GM04503 (cell line): ENCODE measurements at regions not wholly inside any gene's neighbourhood (a gene's known extent, or its start where the extent isn't known, plus 50 kb on each side); places are given as distances from the start of the nearest gene placed in this dataset.

Experiments used
- DNase-seq: peaks from one replicate; pipeline ENCODE4 v3.0.0-alpha.2; 2012; ENCODE audit warnings: low read depth

DNA sequence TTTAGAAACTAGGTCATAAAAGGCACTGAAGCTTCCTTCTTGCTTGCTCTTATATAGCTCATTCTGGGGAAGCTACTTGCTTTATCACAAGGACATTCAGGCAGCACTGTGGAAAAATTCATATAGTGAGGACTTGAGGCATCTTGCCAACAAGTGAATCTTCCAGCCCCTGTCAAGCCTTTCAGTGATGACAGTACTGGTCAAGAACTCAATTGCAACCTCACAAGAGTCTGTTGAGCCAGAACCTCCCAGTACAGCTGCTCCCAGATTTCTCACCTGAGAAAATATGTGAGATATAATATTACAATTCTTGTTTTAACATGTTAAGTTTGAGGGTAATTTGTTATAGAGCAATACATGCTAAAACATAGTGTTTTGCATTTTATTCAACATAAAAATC, 2011.0 kb upstream of the NUDT12 start:
- no peak for DNase-seq

DNA sequence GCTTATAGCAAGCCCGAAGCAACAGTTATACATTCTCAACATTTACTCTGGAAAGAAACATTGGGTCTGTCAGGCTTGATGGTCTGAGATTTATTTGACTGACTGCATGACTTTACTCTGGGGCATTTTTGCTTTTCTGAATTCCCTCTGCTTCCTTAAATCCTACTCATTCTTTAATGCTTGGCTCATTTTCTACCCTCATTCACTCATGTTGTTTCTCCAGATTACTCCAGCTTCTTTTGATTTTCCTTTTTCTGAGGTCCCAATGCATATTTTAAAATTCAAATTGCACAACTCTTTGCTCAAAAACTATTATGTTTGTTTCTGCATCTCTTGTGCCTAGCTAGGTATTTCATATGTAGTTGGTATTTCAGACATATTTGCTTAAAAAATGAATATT, 2002.9 kb upstream of the NUDT12 start:
- DNase-seq, result no peak

DNA sequence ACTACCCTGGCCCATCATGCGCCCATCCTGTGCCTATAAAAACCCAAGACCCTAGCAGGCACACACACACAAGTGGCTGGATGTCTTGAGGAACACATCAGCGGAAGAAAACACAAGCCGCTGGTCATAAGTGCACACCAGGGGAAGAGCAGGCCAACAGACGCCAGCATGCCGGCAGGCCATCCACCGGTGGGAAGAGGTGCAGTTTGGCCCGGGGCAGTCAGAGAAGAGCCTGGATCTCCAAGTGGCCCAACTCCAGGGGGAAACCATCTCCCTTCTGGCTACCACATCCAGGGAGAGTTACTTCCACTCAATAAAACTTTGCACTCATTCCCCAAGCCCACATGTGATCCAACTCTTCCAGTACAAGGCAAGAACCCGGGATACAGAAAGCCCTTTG, 2001.3 kb upstream of the NUDT12 start:
- DNase-seq, result no peak

DNA sequence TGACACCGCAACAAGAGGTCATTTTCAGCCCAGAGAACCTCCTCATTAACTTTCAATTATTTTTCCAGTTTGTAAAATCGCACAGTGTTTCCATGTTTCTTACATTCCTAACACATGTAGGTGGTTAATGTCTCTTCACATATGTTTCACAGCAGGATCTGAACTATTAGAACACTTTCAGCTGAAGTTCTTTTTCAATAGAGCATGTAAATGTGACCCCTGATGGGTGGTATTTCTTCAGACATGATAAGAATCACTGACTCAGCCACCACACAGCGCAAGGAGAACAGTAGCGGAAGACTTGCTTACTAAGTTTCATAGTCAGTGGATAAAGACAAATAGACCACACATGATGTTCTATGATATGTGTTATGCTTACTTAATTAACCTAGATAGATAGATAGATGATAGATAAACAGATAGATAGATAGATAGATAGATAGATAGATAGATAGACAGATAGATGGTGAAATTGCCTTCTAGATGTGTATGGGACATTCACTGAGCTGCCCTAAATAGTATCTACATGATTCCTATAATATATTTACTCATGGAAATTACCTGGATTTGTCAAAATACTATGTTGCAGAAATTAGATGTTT, 1992.1 kb upstream of the NUDT12 start:
- no peak for DNase-seq

DNA sequence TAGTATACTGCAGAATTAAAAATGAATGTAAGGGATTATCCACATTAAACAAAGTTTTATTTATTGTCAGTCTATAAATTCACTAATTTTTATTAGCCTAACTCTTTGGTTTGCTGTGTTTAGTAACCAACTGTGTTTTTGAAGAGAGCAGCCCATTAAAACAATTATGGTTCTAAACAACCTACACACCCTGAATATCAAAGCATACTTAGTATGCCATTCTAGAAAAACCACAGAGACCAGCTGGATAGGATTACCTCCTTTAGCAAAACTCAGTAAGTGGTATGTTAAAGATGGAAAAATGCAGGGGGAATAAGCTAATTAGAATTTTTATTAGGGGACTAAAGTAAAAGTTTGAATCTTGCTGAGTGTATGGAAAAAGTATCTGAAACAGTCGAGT, 1981.7 kb upstream of the NUDT12 start:
- DNase-seq, result no peak

DNA sequence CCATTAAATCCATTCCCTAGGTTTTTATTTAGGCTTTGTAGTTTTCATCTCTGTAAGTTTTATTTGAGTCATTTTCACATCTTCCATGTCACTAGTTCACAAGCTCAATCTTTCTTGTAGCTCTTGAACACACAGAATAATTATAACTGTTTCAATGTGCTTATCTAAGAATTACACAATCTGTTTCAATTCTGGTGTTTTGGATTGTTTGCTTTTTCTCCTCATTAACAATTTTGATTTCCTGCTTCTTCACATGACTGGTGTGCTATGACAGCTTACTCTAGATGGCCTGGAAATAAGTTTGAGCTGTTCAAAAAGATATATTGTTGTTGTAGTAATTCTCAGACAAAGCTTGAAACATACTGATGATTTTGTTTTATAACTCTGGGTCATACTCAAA, 1974.1 kb upstream of the NUDT12 start:
- no peak for DNase-seq

DNA sequence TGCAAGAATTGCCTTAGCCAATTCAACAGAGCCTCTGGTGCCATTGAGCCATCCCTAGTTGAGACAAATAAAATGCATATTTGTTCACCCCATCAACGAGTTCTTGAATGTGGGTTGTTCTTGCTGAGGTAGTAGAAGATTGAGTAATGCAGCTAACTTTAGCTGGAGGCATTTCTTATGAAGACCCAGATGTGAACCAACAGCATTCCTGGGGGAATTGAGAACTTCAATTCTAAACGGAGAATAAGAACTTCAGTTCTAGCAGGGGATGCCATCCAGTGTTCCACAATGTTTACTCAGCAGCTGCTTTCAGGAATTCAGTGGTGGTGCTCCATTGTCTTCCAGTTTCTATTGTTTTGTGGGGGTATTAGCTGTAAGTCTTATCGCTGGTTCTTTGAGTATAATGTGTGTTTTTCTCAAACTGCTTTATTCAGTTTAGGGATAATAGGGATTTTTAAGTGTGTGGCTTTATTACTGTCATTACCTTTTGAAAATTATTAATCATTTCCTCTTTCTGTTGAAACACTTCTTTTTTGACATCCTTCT, 1968.2 kb upstream of the NUDT12 start:
- DNase-seq, result no peak

DNA sequence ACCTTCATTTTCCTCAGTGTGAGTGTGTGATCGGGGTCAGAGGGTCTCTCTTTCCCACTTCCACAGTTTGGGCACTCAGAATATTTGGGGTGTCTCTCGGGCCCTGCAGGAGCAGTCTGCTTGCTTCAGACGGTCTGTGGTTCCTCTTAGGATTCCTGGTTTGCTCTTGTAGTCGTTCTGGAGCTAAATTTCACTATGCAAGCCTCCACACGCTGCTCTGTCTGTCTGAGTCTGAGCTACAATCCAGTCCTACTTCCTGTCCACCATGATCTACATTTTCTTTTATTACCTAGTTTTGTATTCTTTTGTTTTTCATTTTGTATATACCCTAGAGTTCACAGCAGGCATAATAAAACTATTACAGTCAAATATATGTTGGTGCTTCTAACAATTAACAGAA, 1967.3 kb upstream of the NUDT12 start:
- DNase-seq, result no peak

DNA sequence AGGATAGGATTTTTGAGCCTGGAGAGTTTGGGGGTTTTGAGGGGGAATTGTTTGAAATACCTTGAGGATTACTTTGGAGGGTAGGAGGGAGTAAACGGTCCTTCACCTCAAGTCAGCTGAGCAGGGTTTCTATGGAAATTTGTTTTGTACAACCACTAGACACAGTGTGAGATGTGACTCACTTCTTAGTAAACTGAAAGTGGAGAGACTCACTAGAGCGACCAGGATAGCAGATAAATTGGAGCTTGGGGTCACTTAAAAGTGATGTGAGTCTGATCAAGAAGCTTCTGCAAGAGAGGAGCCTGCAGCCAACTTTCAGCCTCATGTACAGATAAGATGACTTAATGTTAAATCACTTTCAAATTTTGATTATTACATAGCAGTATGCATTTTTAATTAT, 1945.9 kb upstream of the NUDT12 start:
- DNase-seq, result no peak

DNA sequence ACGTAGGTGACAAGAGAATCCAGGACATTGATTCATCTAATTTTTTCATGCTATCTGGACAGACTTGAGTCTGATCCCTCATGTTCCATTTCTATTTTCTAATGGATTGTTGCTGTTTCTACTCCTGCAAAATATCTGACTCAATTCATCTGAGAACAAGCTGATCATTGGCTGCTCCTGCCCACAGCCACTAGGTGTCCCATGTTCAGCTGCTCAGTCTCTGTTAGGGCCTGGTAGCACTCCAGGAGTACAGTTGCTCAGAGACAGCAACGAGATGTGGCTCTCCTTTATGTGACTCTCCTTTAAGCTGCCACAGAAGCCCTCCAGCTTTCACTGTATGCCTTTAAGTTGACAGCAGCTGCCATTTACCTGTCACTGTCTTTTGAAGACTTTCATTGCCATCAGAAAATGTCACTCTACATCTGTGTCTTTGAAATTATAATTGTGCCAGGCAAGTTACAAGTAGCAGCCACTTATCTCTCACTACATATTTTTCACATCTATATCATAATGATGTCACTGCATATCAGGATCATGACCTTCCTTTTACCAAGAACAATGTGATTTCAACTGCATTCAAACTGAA, 1944.2 kb upstream of the NUDT12 start:
- DNase-seq, result no peak

DNA sequence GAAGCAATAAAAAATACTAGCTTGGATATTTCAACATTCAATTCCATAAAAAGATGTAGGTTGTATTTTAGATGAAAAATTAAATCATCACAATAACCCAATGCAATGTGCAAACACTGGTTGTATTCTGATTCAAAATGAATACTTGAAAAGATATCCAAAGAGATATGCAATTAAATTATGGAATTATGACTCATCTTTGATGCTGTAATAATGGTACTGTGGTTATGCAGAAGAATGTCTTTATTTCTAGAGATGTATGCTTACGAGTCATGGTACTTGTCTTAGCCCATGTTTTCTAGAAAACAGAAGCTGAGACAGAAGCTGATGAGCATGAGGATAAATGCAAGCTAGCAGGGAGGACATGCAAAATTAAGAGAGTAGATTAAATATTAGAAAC, 1941.4 kb upstream of the NUDT12 start:
- no peak for DNase-seq

DNA sequence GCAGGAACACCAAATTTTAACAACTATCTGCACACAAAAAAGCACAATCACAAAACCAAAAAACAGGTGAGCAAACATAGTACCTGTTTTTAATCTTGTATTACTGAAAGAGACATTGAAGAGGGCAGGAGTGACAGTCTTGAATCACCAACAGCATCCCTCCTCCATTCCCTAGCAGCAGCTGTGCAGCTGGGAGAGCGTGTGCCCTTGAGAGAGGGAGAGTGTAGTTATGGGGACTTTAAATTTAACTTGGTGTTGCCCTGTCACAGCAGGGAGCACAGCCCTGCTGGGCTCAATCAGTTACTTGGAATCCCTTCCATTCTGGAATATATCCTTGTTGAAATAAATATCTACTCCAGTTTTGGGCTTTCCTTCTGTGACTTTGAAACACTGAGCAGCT, 1938.7 kb upstream of the NUDT12 start:
- DNase-seq, result no peak

DNA sequence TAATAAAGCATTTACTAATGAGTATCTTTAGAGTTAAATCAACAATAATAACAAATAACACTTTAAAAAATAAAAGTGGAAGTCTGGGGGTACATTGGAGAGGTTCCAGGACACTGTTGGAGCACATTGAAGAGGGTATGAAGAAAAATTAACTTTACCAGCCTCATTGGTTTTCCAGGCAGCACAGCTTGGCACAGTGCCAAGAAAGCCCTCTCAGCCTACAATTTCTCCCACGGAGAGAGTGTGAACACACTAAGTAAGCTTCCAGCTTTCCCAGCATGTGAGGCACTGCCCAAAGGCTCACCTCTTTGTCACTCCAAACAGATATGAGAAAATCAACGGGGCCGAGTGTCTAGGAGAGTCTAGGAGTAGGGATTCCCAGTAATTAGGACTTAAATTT, 1912.8 kb upstream of the NUDT12 start:
- no peak for DNase-seq

DNA sequence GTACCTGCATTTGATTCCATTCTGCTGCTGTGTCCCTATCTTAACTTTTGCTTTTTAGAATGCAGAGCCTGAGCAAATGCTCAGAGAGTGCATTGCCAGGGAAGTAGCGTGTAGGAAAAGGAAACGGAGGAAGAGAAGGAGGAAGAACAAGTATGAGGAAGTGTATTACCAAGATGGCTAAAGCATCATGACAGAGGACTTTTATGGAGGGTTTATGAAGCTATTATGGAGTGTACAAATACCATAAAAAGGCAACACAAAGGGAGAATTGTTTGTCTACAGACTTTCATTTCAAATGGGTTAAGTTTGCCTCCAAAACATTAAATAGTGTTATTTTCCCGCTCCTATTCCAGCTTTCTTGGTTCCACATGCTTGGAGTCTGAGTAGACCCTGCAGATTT, 1899.8 kb upstream of the NUDT12 start:
- no peak for DNase-seq

DNA sequence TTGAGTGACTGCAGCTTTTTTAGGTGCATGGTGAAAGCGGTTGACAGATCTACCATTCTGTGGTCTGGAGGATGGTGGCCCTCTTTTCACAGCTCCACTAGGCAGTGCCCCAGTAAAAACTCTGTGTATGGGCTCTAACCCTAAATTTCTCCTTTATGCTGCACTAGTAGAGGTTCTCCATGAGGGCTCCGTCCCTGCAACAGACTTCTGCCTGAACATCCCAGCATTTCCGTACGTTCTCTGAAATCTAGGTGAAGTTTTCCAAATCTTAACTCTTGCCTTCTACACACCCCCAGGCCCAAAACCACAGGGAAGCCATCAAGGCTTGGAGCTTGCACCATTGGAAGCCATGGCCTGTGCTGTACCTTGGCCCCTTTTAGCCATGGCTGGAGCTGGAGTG, 1898.1 kb upstream of the NUDT12 start:
- no peak for DNase-seq

DNA sequence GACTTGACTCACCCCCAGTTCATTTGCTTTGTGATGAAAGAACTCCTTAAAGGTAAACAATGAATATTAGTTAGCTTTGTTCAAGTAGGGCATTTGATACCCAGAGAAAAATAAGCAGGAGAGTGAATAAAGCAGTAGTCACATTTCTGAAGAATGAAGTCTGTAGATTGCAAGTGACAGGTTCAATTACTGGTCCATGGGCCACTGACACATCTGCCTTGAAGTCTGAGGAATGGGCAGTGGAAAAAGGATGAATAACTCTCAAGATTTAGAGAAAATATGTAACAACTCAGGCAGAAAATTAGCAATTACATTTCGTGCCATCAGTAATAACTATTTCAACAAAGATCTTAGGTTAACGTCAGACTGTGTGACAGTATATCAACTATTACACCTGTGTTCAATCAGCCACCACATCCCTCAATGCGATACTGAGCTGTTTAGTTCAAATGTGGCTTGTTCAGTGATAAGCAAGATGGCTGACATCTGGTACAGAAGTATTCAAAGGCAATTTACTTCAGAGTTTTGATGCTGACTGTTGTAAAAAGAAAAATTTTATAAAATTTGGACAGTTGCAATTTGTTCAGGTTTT, 1890.7 kb upstream of the NUDT12 start:
- DNase-seq, result no peak

DNA sequence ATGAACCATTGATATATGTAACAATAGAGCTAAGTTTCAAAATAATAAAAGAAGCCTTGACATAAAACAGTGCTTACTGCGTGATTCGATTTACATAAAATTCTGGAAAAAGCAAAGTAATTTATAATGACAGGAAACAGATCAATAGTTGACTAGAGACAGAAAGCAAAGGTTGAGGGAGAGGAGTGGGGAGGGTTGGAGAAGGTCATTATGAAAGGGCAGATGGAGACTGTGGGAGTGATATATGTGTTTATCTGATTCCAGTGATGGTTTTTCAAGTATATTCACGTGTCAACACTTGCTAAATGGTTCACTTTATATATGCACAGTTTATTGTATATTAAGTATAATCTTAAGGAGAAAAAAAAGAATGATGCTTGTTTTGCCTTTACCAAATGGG, 1885.7 kb upstream of the NUDT12 start:
- no peak for DNase-seq

DNA sequence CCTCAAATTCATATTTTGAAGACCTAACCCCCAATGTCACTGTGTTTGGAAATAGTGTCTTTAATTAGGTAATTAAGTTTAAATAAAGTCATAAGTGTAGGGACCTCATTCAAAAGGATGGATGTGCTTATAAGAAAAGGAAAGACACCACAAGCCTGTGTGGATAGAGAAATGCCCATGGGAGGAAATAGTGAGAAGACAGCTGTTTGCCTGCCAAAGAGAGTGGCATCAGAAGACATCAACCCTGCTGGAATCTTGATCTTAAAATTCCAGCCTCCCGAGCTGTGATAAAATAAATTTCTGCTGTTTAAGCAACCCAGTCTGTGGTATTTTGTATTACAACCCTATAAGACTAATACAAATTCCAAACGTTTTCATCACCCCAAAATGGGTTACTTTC, 1867.9 kb upstream of the NUDT12 start:
- no peak for DNase-seq

DNA sequence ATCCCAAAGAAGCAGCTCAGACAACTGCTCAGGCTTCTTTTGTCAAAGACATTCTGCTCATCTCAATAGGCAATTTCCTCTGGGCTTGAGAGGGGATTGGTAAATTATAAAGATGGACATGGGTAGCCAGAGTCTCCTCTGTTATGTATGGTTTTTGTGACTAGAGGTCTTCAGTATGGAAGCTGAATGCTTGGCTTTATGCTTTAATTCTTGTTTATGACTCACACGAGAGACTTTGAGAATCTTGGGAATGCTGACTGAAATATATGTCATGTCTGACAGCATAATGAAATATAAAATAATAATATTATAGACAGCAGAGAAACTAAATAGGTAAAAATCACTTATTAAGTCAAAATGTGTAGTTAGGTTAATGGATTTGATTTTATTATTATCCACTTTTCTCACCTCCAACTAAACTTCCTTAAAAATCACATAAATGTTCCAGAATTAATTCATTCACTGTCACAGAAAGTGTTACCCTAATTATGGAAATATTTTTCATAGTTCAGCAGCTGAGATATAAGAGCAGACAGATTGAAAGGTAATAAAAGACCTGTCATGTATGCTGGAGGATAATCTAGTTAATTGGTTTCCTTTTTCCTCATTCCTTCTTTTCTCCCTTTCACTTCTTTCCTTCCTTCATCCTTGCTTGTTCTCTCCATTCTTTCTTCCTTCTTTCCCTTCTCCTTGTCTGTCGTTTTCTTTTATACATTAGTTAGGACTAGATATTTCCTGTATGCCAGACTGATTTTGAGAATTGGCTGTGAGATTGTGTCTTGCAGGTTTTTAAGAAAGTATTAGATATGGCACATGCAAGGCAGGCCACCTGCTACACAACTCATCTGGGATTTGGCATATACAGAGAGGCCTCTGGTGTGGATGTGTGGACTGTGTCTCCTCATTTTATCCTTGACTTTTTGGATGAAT, 1866.1 kb upstream of the NUDT12 start:
- no peak for DNase-seq

DNA sequence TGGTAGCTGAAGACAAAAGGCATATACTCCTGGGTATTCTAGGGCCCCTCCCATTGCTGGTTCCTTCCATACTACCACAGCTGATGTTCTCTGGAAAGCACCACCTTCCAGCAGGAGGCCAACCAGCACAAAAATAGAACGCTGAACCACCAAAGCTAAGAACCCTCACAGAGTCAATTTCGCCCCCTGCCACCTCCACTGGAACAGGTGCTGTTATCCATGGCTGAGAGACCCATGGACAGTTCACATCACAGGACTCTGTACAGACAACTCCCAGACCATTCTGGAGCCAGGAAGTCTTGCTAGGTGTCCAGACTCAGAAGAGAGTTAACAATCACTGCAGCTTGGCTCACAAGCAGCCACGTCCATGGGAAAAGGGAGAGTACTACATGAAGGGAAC, 1851.5 kb upstream of the NUDT12 start:
- DNase-seq, result no peak

DNA sequence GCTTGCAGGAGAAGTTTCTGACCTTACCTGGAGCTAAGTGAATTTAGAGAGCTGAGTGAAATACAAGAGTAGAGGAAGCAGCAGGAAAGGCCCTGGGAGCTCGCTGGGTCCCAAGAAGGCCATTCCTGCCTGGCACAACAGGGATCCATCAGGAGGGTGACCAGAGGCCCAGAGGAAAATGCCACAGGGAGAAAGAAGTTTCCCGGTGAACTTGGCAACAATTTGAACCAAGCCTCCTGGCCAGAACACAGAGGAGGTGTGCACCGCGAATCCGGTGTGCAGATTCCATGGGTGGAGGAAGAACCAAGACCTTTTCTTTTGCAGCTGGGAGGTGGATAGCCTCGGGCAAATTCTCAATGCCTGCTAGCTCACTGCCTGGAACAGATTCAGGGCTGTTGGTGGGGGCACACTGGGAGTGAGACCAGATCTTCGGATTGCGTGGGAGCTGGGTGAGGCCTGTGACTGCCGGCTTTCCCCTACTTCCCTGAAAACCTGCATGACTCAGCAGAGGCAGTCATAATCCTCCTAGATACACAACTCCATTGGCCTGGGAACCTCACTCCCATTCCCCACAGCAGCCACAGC, 1850.9 kb upstream of the NUDT12 start:
- no peak for DNase-seq

DNA sequence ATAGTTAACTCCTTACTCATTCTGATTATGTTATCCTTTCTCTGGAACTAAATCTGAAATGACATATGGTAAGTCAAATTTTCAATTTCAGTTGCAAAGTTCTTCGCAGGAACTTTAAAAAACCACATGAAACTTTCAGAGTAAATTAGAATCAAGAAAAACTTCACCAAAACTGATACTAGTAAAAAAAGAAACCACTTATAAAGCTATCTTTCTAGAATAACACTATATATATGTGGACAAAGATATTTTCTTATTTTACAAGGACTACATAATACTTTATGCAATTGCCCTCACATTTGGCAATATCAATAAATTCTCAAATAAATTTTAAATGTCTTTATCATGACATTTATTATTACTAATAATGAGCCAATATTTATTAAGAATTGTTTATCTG, 1847.1 kb upstream of the NUDT12 start:
- no peak for DNase-seq
